Naive thymus-derived CD4-positive, alpha-beta T cell (primary cell): ENCODE measurements at regions not wholly inside any gene's neighbourhood (a gene's known extent, or its start where the extent isn't known, plus 50 kb on each side); places are given as distances from the start of the nearest gene placed in this dataset.
"Not testable (repeated sequence)": the region's sequence is repeated elsewhere in the genome, so short reads cannot be mapped to it uniquely, and the experiment has no call there.

Experiments
- ATAC-seq: fragments of 150-1000 bp; cut with Tn5 transposase; 2 replicates; pipeline ENCODE4 v1.10.0; 2021; ENCODE audit warnings: mild to moderate bottlenecking, moderate library complexity
- CTCF ChIA-PET: fragments of 350-600 bp; sonication (Branson Sonifier 250); formaldehyde crosslinking; loops from one replicate; lab custom pipeline; 2021; ENCODE audit warnings: antibody characterized with exemption; lab: Charles Lee
- POLR2A ChIA-PET: fragments of 350-600 bp; sonication (Branson Sonifier 250); formaldehyde crosslinking; loops from one replicate; lab custom pipeline; 2021; ENCODE audit warnings: antibody characterized with exemption, inconsistent platforms; lab: Charles Lee
- DNase-seq, 9 donors: peaks; one replicate each; pipeline versions ENCODE4 v3.0.0 to v3.0.0-alpha.2; 2020 to 2022; ENCODE audit warnings: mixed read lengths in 1 of 9
- H3K27ac ChIP-seq: one replicate; pipeline ENCODE4 v1.7.0; 2013; ENCODE audit warnings: mild to moderate bottlenecking, low read depth, low read length, moderate library complexity
- H3K27me3 ChIP-seq, 2 donors: one replicate each; pipeline ENCODE4 v1.7.0; 2013; ENCODE audit warnings: low read length in 2 of 2, mild to moderate bottlenecking in 2 of 2, moderate library complexity in 2 of 2; ENCODE audit not compliant: control insufficient read depth in 2 of 2, insufficient read depth in 2 of 2
- H3K36me3 ChIP-seq, 3 experiments: 1 replicate in 2 of 3; 2 replicates in 1 of 3; pipeline ENCODE4 v1.7.0; 2013; ENCODE audit warnings: low read length in 3 of 3, mild to moderate bottlenecking in 3 of 3, moderate library complexity in 1 of 3; ENCODE audit not compliant: insufficient read depth in 3 of 3, control insufficient read depth in 2 of 3
- H3K4me1 ChIP-seq, 2 donors: one replicate each; pipeline ENCODE4 v1.7.0; 2013; ENCODE audit warnings: low read length in 2 of 2, mild to moderate bottlenecking in 2 of 2, moderate library complexity in 1 of 2; ENCODE audit not compliant: control insufficient read depth in 2 of 2, insufficient read depth in 2 of 2
- H3K4me3 ChIP-seq: 2 replicates; pipeline ENCODE4 v1.7.0; 2013; ENCODE audit warnings: mild to moderate bottlenecking, low read length
- H3K9me3 ChIP-seq, 3 experiments: 1 replicate in 2 of 3; 2 replicates in 1 of 3; pipeline ENCODE4 v1.7.0; 2013; ENCODE audit warnings: low read length in 3 of 3; ENCODE audit not compliant: control insufficient read depth in 2 of 3
- H3K27ac Mint-ChIP-seq, 9 donors: one replicate each; pipeline ENCODE4 v1.8.0; 2020 to 2022; ENCODE audit warnings: mixed read lengths in 9 of 9, mild to moderate bottlenecking in 8 of 9, moderate library complexity in 5 of 9, inconsistent platforms in 2 of 9
- H3K27me3 Mint-ChIP-seq, 5 donors: one replicate each; pipeline ENCODE4 v1.8.0; 2021 to 2022; ENCODE audit warnings: mixed read lengths in 5 of 5, mild to moderate bottlenecking in 1 of 5
- H3K36me3 Mint-ChIP-seq, 5 donors: one replicate each; pipeline ENCODE4 v1.8.0; 2020 to 2022; ENCODE audit warnings: mixed read lengths in 5 of 5, mild to moderate bottlenecking in 3 of 5, inconsistent platforms in 1 of 5
- H3K4me1 Mint-ChIP-seq, 7 donors: one replicate each; pipeline ENCODE4 v1.8.0; 2020 to 2022; ENCODE audit warnings: mixed read lengths in 7 of 7, mild to moderate bottlenecking in 3 of 7, inconsistent platforms in 1 of 7
- H3K4me3 Mint-ChIP-seq, 10 donors: one replicate each; pipeline ENCODE4 v1.8.0; 2020 to 2022; ENCODE audit warnings: mild to moderate bottlenecking in 10 of 10, mixed read lengths in 10 of 10, moderate library complexity in 6 of 10, inconsistent platforms in 2 of 10
- H3K9me3 Mint-ChIP-seq, 11 donors: one replicate each; pipeline ENCODE4 v1.8.0; 2020 to 2022; ENCODE audit warnings: mixed read lengths in 11 of 11, mild to moderate bottlenecking in 4 of 11, inconsistent platforms in 1 of 11, moderate library complexity in 1 of 11
- intact Hi-C, 2 donors: fragments of 100-400 bp; cut with micrococcal nuclease; formaldehyde crosslinking; loops; one replicate each; pipeline ENCODE4 v1.15.1; 2023

- H3K4me1 ChIP-seq, result no peaks in the 10 kb centered on the region
- no peak overlapping the region for H3K27ac ChIP-seq
- peaks cover 0 to 38% (median 28%) of the 10 kb centered on the region in 5 donors for H3K27me3 Mint-ChIP-seq
- H3K4me1 Mint-ChIP-seq, result peaks cover 0 to 3% (median 0%) of the 10 kb centered on the region in 7 donors
- ChIA-PET CTCF (no interaction called here), POLR2A (no interaction called here)
- H3K27me3 ChIP-seq, result no peaks in the 10 kb centered on the region
- ATAC-seq (no peak), DNase-seq (no peak)
- H3K4me3 ChIP-seq, result no peak overlapping the region
- H3K9me3 ChIP-seq, result no peaks in the 10 kb centered on the region
- H3K27ac Mint-ChIP-seq, result no peak overlapping the region
- peaks cover 0 to 2% (median 0%) of the 10 kb centered on the region in 11 donors for H3K9me3 Mint-ChIP-seq
- no peak overlapping the region for H3K4me3 Mint-ChIP-seq
- H3K36me3 Mint-ChIP-seq, result no peaks in the 10 kb centered on the region
- intact Hi-C loops, result no loop called here
- H3K36me3 ChIP-seq, result no peaks in the 10 kb centered on the region
Measured at GRCh38 chr14:106291626-106292025, 765.2 kb downstream of the TMEM121 start.

DNA sequence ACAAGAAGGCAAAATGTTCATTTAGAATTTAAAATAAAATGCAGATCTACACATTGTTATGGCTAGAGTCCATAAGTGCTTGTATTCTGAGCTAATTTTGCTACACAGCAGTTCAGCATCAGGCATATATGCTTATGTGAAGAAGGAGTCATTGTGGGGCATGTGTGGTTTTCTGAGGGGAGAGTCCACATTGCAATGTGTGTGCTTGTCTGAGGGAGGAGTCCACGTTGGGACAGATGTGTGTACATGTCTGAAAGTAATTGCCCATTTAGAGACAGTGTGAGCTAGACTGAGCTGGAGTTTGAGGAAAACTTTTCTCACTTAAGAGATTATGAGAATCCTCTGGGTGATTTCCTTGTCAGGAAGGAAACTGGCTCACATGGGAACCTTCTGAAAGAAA is 767.9 kb downstream of the TMEM121 start:
- Histone ChIP-seq H3K27ac (no peak overlapping the region), H3K4me3 (no peak overlapping the region), H3K36me3 (no peaks in the 10 kb centered on the region), H3K4me1 (no peaks in the 10 kb centered on the region), H3K9me3 (no peaks in the 10 kb centered on the region), H3K27me3 (no peaks in the 10 kb centered on the region)
- intact Hi-C loops, result no loop called here
- H3K4me1 Mint-ChIP-seq, result peaks cover 0 to 3% (median 0%) of the 10 kb centered on the region in 7 donors
- H3K36me3 Mint-ChIP-seq, result no peaks in the 10 kb centered on the region
- ChIA-PET POLR2A (no interaction called here), CTCF (no interaction called here)
- DNase-seq, result no peak
- no peak overlapping the region for H3K27ac Mint-ChIP-seq
- peaks cover 0 to 43% (median 28%) of the 10 kb centered on the region in 5 donors for H3K27me3 Mint-ChIP-seq
- no peak for ATAC-seq
- H3K9me3 Mint-ChIP-seq, result peaks cover 0 to 6% (median 0%) of the 10 kb centered on the region in 11 donors
- no peak overlapping the region for H3K4me3 Mint-ChIP-seq

- intact Hi-C loops, result loop anchor here in 1 of 2 donors (10.0 kb wide), 1 partner anchor 114 kb away; no protein-coding TSS in a partner anchor
- H3K27me3 ChIP-seq, H3K4me3 ChIP-seq, H3K36me3 ChIP-seq, H3K27ac ChIP-seq, CTCF ChIA-PET, H3K36me3 Mint-ChIP-seq, H3K9me3 Mint-ChIP-seq, POLR2A ChIA-PET, H3K9me3 ChIP-seq: not testable (repeated sequence)
- H3K27ac Mint-ChIP-seq, result peak overlapping the region in 7 of 9 donors; percentile 0 to 82 (median 41)
- ATAC-seq (peak; percentile 61), DNase-seq (peak in 4 of 9 donors; percentile 17 to 35 (median 26))
- H3K27me3 Mint-ChIP-seq, result peaks cover 0 to 22% (median 7%) of the 10 kb centered on the region in 5 donors
- peaks cover 0 to 13% of the 10 kb centered on the region in 2 donors for H3K4me1 ChIP-seq
- H3K4me3 Mint-ChIP-seq, result peak overlapping the region in 7 of 10 donors; percentile 12 to 61 (median 38)
- peaks cover 9 to 18% (median 15%) of the 10 kb centered on the region in 7 donors for H3K4me1 Mint-ChIP-seq
Measured at GRCh38 chr14:106300951-106301510, 774.6 kb downstream of the TMEM121 start.

DNA sequence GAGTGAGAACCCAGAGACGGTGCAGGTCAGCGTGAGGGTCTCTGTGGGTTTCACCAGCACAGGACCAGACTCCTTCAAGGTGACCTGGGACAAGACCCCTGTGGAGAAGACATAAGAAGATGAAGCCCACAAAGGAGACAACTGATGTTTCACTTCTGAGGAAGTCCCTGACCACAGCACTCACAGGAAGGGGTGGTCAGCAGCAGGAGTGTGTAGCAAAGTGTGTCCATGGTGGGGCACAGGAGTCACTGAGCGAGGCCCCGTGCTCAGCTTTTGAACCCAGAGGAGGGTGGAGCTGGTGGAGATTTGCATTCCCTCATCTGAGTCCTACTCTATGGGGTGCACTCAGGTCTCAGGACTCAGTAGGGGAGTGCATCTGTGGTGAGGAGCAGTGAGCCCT is 775.2 kb downstream of the TMEM121 start:
- H3K27me3 ChIP-seq, H3K9me3 Mint-ChIP-seq, H3K36me3 Mint-ChIP-seq, H3K36me3 ChIP-seq, H3K9me3 ChIP-seq, H3K4me3 ChIP-seq, H3K27ac ChIP-seq, ATAC-seq, DNase-seq, CTCF ChIA-PET: not testable (repeated sequence)
- intact Hi-C loops, result loop anchor here in 1 of 2 donors (10.0 kb wide), 1 partner anchor 113 kb away; no protein-coding TSS in a partner anchor
- H3K4me1 Mint-ChIP-seq, result peaks cover 9 to 18% (median 15%) of the 10 kb centered on the region in 7 donors
- peak overlapping the region in 7 of 10 donors; percentile 12 to 61 (median 38) for H3K4me3 Mint-ChIP-seq
- POLR2A ChIA-PET, result interaction anchor here (1.5 kb wide), 1 partner anchor 32 kb away, joined by 3 read pairs; no protein-coding TSS in a partner anchor
- peaks cover 0 to 13% of the 10 kb centered on the region in 2 donors for H3K4me1 ChIP-seq
- peaks cover 0 to 28% (median 7%) of the 10 kb centered on the region in 5 donors for H3K27me3 Mint-ChIP-seq
- peak overlapping the region in 7 of 9 donors; percentile 0 to 82 (median 41) for H3K27ac Mint-ChIP-seq

GRCh38 chr14:106302661-106303060 is 776.3 kb downstream of the TMEM121 start:
- Mint-ChIP-seq H3K4me3 (peak overlapping the region in 1 of 10 donors; percentile 14), H3K4me1 (peaks cover 10 to 18% (median 15%) of the 10 kb centered on the region in 7 donors), H3K9me3 (peaks cover 0 to 6% (median 0%) of the 10 kb centered on the region in 11 donors), H3K36me3 (no peaks in the 10 kb centered on the region), H3K27me3 (peaks cover 0 to 31% (median 3%) of the 10 kb centered on the region in 5 donors), H3K27ac (no peak overlapping the region)
- no peaks in the 10 kb centered on the region for H3K9me3 ChIP-seq
- ChIA-PET POLR2A (interaction anchor here (0.6 to 1.5 kb wide), 2 partner anchors 33 to 117 kb away, joined by 3 read pairs; no protein-coding TSS in a partner anchor), CTCF (interaction anchor here (0.6 to 1.1 kb wide), 3 partner anchors 14 to 163 kb away, joined by 3 to 5 read pairs (median 4); no protein-coding TSS in a partner anchor)
- no peaks in the 10 kb centered on the region for H3K27me3 ChIP-seq
- no peak for ATAC-seq
- no peaks in the 10 kb centered on the region for H3K36me3 ChIP-seq
- no peak overlapping the region for H3K4me3 ChIP-seq
- DNase-seq, result no peak
- H3K4me1 ChIP-seq, result peaks cover 0 to 13% of the 10 kb centered on the region in 2 donors
- intact Hi-C loops, result loop anchor here in 1 of 2 donors (10.0 kb wide), 1 partner anchor 112 kb away; no protein-coding TSS in a partner anchor
- no peak overlapping the region for H3K27ac ChIP-seq

DNA sequence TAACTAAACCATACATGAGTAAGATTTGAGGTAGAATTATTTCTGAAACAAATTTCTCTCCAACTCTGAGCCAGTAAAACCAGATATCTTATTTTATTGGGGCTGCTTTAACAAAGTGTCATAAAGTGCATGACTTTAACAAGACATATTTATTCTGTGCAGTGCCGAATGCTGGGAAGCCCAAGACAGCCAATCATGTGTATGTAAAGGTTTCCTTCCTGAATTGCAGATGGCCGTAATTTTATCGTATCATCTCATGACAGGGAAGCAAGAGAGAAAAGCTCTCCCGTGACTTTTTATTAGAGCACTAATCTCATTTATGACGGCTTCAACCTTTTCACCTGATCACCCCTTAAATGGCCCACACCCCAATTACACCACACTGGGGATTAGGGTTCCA is 777.9 kb downstream of the TMEM121 start:
- Mint-ChIP-seq H3K4me1 (peaks cover 11 to 18% (median 15%) of the 10 kb centered on the region in 7 donors), H3K27me3 (peaks cover 0 to 30% (median 3%) of the 10 kb centered on the region in 5 donors), H3K9me3 (peaks cover 0 to 5% (median 0%) of the 10 kb centered on the region in 11 donors), H3K4me3 (no peak overlapping the region), H3K27ac (no peak overlapping the region), H3K36me3 (no peaks in the 10 kb centered on the region)
- Histone ChIP-seq H3K27me3 (no peaks in the 10 kb centered on the region), H3K9me3 (peaks cover 0 to 5% (median 0%) of the 10 kb centered on the region in 3 experiments), H3K4me3 (no peak overlapping the region), H3K4me1 (peaks cover 0 to 13% of the 10 kb centered on the region in 2 donors), H3K36me3 (no peaks in the 10 kb centered on the region), H3K27ac (no peak overlapping the region)
- ATAC-seq (no peak), DNase-seq (no peak)
- ChIA-PET POLR2A (no interaction called here), CTCF (no interaction called here)
- intact Hi-C loops, result loop anchor here in 1 of 2 donors (10.0 kb wide), 1 partner anchor 111 kb away; no protein-coding TSS in a partner anchor
